ENCODE measurements at regions not wholly inside any gene's neighbourhood (a gene's known extent, or its start where the extent isn't known, plus 50 kb on each side); places are given as distances from the start of the nearest gene placed in this dataset.

DNA sequence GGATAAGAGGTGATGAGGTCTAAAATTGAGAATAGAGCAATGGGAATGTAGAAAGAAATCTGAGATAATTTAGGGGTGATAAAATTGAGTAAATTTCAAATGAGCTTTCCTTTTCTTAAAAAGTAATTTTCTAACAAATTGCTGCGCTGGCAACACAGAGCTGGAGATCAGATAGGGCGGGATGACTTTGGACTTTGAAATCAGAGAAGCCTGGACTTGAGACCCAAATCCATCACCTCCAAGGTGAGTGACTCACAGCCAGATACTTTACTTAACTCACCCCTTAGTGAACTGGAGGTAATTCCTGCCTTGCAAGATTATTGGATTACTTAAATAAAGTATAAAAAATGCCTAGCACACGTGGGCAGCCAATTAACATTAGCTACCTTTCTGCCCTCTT lies 80.8 kb downstream of the P2RY1 start:
- no peak for TF ChIP-seq CTCF (IDR thresholded peaks at IDR 0.05)
- TF ChIP-seq POLR2A (IDR thresholded peaks at IDR 0.05): no peak
- TF ChIP-seq POLR2AphosphoS5 (IDR thresholded peaks at IDR 0.05): no peak
- no peak for TF ChIP-seq EP300 (IDR thresholded peaks at IDR 0.05)
- 58 to 61% methylated on average over 3 of the region's 3 CpGs for WGBS, 2 donors
- Histone ChIP-seq H3K9me3 (no peaks in the 10 kb centered on the region), H3K27ac (no peak overlapping the region), H3K4me1 (peaks cover 0 to 5% (median 0%) of the 10 kb centered on the region in 4 donors), H3K36me3 (no peaks in the 10 kb centered on the region), H3K4me3 (no peak overlapping the region), H3K27me3 (no peaks in the 10 kb centered on the region)
- no peak for DNase-seq
- intact Hi-C loops (cut with DNase I): no loop called here

DNA sequence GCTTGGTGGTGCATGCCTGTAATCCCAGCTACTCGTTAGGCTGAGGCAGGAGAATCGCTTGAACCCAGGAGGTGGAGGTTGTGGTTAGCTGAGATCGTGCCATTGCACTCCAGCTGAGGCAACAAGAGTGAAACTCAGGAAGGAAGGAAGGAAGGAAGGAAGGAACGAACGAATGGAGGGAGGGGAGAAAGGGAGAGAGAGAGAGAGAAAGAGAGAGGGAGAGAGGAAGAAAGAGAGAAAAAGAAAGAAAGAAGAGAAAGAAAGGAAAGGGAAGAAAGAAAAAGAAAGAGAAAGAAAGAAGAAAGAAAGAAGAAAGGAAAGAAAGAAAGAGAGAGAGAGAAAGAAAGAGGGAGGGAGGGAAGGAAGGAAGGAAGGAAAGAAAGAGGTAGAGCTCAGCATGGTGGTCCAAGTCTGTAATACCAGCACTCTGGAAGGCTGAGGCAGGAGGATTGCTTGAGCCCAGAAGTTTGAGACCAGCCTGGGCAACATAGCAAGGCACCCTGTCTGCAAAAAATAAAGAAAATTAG lies 81.9 kb downstream of the P2RY1 start:
- H3K4me1 ChIP-seq: no peaks in the 10 kb centered on the region
- no peaks in the 10 kb centered on the region for H3K27me3 ChIP-seq
- H3K27ac ChIP-seq: no peak overlapping the region
- TF ChIP-seq POLR2AphosphoS5 (IDR thresholded peaks at IDR 0.05) (no peak), CTCF (IDR thresholded peaks at IDR 0.05) (no peak), EP300 (IDR thresholded peaks at IDR 0.05) (no peak), POLR2A (IDR thresholded peaks at IDR 0.05) (no peak)
- no peak overlapping the region for H3K4me3 ChIP-seq
- WGBS, 2 donors: 82 to 90% methylated on average over 5 of the region's 5 CpGs
- intact Hi-C loops (cut with DNase I): no loop called here
- DNase-seq: no peak
- no peaks in the 10 kb centered on the region for H3K9me3 ChIP-seq
- H3K36me3 ChIP-seq: no peaks in the 10 kb centered on the region

DNA sequence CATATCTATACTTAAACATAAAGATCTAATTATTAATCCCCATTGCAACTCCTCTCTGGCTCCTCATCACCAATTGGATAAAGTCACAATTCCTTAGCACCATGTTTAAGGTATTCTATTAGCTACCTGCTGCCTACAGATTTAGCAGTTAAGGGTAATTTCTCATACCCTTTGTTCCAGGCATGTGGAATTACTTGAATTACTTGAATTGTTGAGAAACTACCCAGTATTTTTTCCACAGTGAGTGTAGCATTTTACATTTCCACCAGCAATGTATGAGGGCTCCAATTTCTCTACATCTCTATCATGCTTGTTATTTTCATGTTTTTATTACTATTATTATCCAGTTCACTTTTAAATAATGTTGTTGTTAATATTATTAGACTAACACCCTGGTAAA lies 86.4 kb downstream of the P2RY1 start:
- no peak for TF ChIP-seq EP300 (IDR thresholded peaks at IDR 0.05)
- no peak for TF ChIP-seq CTCF (IDR thresholded peaks at IDR 0.05)
- no peak for TF ChIP-seq POLR2A (IDR thresholded peaks at IDR 0.05)
- TF ChIP-seq POLR2AphosphoS5 (IDR thresholded peaks at IDR 0.05): no peak
- DNase-seq: no peak
- intact Hi-C loops (cut with DNase I): no loop called here
- Histone ChIP-seq H3K36me3 (no peaks in the 10 kb centered on the region), H3K27me3 (no peaks in the 10 kb centered on the region), H3K4me3 (no peak overlapping the region), H3K4me1 (no peaks in the 10 kb centered on the region), H3K27ac (no peak overlapping the region), H3K9me3 (no peaks in the 10 kb centered on the region)

GRCh38 chr3:152922554-152922953 lies 87.6 kb downstream of the P2RY1 start:
- Histone ChIP-seq H3K27ac (no peak overlapping the region), H3K4me3 (no peak overlapping the region), H3K27me3 (no peaks in the 10 kb centered on the region), H3K9me3 (no peaks in the 10 kb centered on the region), H3K36me3 (no peaks in the 10 kb centered on the region), H3K4me1 (no peaks in the 10 kb centered on the region)
- DNase-seq: no peak
- WGBS, 2 donors: 91 to 92% methylated on average over 2 of the region's 2 CpGs
- intact Hi-C loops (cut with DNase I): no loop called here
- no peak for TF ChIP-seq POLR2A (IDR thresholded peaks at IDR 0.05)
- no peak for TF ChIP-seq EP300 (IDR thresholded peaks at IDR 0.05)
- no peak for TF ChIP-seq CTCF (IDR thresholded peaks at IDR 0.05)
- no peak for TF ChIP-seq POLR2AphosphoS5 (IDR thresholded peaks at IDR 0.05)

DNA sequence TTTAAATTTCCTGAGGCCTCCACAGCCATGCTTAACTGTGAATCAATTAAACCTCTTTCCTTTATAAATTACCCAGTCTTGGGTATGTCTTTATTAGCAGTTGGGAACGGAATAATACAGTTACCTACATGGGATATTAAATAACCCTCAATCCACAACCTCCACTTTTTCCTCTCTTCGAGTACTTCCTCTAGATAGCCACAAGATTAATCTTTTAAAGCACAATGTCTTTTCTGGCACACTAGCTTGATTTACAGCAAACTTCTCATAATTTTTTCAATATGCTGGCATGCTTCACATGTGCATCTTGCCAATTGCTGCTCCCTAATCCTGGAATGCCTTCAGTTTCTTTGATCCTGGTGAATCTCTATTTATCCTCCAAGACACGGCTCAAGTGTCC lies 92.2 kb downstream of the P2RY1 start:
- DNase-seq: no peak
- Histone ChIP-seq H3K27ac (no peak overlapping the region), H3K36me3 (no peaks in the 10 kb centered on the region), H3K4me1 (no peaks in the 10 kb centered on the region), H3K9me3 (no peaks in the 10 kb centered on the region), H3K4me3 (no peak overlapping the region), H3K27me3 (no peaks in the 10 kb centered on the region)
- 61 to 84% methylated on average over 3 of the region's 3 CpGs for WGBS, 2 donors
- intact Hi-C loops (cut with DNase I): no loop called here
- TF ChIP-seq CTCF (IDR thresholded peaks at IDR 0.05) (no peak), EP300 (IDR thresholded peaks at IDR 0.05) (no peak), POLR2AphosphoS5 (IDR thresholded peaks at IDR 0.05) (no peak), POLR2A (IDR thresholded peaks at IDR 0.05) (no peak)
